Esophagus squamous epithelium (tissue), 5 donors: ENCODE measurements at regions not wholly inside any gene's neighbourhood (a gene's known extent, or its start where the extent isn't known, plus 50 kb on each side); places are given as distances from the start of the nearest gene placed in this dataset.

ENCODE experiments used
- DNase-seq: peaks from one replicate; lab custom pipeline; 2025; lab: John Stamatoyannopoulos, UW
- H3K27ac ChIP-seq, 4 donors: fragments of 200-600 bp; sonication (generic); one replicate each; pipeline ENCODE4 v1.5.1; 2016 to 2019; ENCODE audit warnings: mild to moderate bottlenecking in 1 of 4
- H3K27me3 ChIP-seq, 4 donors: fragments of 200-600 bp; sonication (generic); 1 replicate in 3 of 4; 2 replicates in 1 of 4; pipeline versions ENCODE4 v1.5.1 to v1.6.0; 2017 to 2021; ENCODE audit warnings: antibody characterized with exemption in 1 of 4
- H3K36me3 ChIP-seq, 3 donors: fragments of 200-600 bp; sonication (generic); one replicate each; pipeline ENCODE4 v1.5.1; 2016 to 2019
- H3K4me1 ChIP-seq, 3 donors: fragments of 200-600 bp; sonication (generic); one replicate each; pipeline ENCODE4 v1.5.1; 2017 to 2019
- H3K4me3 ChIP-seq, 4 donors: fragments of 200-600 bp; sonication (generic); 1 replicate in 3 of 4; 2 replicates in 1 of 4; pipeline ENCODE4 v1.5.1; 2016 to 2019; ENCODE audit warnings: mild to moderate bottlenecking in 2 of 4, moderate library complexity in 1 of 4
- H3K9me3 ChIP-seq, 3 donors: fragments of 200-600 bp; sonication (generic); one replicate each; pipeline ENCODE4 v1.5.1; 2016 to 2019
- POLR2A ChIP-seq, 4 donors: fragments of 450-650 bp; IDR thresholded peaks; one replicate each; pipeline ENCODE4 v1.6.1; 2017; ENCODE audit warnings: antibody characterized with exemption in 4 of 4, mild to moderate bottlenecking in 4 of 4, moderate library complexity in 3 of 4
- WGBS, 2 donors: methylation state at CpG; one replicate each; pipeline ENCODE4 v1.1.5; 2018; 5-methylcytosine and 5-hydroxymethylcytosine counted together
- intact Hi-C: fragments of 100-400 bp; cut with DNase I; formaldehyde crosslinking; loops from one replicate; pipeline ENCODE4 v1.15.0; 2022
- TF ChIP-seq, protein P1 (sequence below), 6 experiments: fragments of 450-650 bp in 4 of 6; fragments of 200-600 bp in 2 of 6; sonication (generic) in 2 of 6; IDR thresholded peaks; one replicate each; pipeline ENCODE4 v1.5.1; 2016 to 2019; ENCODE audit warnings: antibody characterized with exemption in 6 of 6, mild to moderate bottlenecking in 4 of 6, moderate library complexity in 4 of 6
- donor health status: DM: yes; HTN: yes; CAD: no.

GRCh38 chr9:89996116-89996515 lies 391.3 kb downstream of the GADD45G start:
- DNase-seq = no peak
- intact Hi-C loops = loop anchor here (5.0 kb wide), 1 partner anchor 394 kb away; no protein-coding TSS in a partner anchor
- H3K27ac ChIP-seq = no peak overlapping the region
- peaks cover 45 to 90% (median 46%) of the 10 kb centered on the region in 3 donors for H3K4me1 ChIP-seq
- H3K36me3 ChIP-seq = no peaks in the 10 kb centered on the region
- 59 to 75% methylated on average over 2 to 4 of the region's 5 CpGs for WGBS, 2 donors
- no peaks in the 10 kb centered on the region for H3K27me3 ChIP-seq
- no peaks in the 10 kb centered on the region for H3K9me3 ChIP-seq
- H3K4me3 ChIP-seq = no peak overlapping the region
- TF ChIP-seq, protein P1, sequence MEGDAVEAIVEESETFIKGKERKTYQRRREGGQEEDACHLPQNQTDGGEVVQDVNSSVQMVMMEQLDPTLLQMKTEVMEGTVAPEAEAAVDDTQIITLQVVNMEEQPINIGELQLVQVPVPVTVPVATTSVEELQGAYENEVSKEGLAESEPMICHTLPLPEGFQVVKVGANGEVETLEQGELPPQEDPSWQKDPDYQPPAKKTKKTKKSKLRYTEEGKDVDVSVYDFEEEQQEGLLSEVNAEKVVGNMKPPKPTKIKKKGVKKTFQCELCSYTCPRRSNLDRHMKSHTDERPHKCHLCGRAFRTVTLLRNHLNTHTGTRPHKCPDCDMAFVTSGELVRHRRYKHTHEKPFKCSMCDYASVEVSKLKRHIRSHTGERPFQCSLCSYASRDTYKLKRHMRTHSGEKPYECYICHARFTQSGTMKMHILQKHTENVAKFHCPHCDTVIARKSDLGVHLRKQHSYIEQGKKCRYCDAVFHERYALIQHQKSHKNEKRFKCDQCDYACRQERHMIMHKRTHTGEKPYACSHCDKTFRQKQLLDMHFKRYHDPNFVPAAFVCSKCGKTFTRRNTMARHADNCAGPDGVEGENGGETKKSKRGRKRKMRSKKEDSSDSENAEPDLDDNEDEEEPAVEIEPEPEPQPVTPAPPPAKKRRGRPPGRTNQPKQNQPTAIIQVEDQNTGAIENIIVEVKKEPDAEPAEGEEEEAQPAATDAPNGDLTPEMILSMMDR (IDR thresholded peaks at IDR 0.05) = no peak
- no peak for TF ChIP-seq POLR2A (IDR thresholded peaks at IDR 0.05)

DNA sequence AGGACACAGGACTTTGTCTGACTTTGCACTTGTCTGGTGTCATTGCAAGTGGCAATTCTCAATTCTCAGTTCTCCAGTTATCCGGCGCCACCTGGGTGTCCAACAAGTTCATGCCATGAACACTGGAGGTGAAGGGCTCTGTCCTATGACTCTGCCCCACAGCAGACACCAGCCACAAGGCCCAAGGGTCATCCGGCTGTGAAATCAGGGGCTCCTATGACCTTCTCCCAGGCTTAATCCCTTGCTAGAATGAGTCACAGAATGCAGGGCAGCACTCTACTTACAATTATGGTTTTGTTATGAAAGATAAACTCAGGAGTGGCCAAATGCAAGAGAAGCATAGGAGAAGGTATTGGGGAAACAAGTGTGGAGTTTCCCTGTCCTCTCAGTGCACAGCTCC lies 392.0 kb downstream of the GADD45G start:
- intact Hi-C loops = loop anchor here (5.0 kb wide), 1 partner anchor 394 kb away; no protein-coding TSS in a partner anchor
- H3K4me3 ChIP-seq = no peak overlapping the region
- H3K27me3 ChIP-seq = no peaks in the 10 kb centered on the region
- H3K9me3 ChIP-seq = no peaks in the 10 kb centered on the region
- no peaks in the 10 kb centered on the region for H3K36me3 ChIP-seq
- no peak overlapping the region for H3K27ac ChIP-seq
- TF ChIP-seq, protein P1 (IDR thresholded peaks at IDR 0.05) = peak in 1 of 6 experiments; percentile 35
- no peak for TF ChIP-seq POLR2A (IDR thresholded peaks at IDR 0.05)
- H3K4me1 ChIP-seq = peaks cover 44 to 89% (median 45%) of the 10 kb centered on the region in 3 donors
- 86% methylated on average over 1 of the region's 3 CpGs; no CpG with 5 or more reads in 1 of the 2 donors for WGBS, 2 donors
- DNase-seq = no peak

DNA sequence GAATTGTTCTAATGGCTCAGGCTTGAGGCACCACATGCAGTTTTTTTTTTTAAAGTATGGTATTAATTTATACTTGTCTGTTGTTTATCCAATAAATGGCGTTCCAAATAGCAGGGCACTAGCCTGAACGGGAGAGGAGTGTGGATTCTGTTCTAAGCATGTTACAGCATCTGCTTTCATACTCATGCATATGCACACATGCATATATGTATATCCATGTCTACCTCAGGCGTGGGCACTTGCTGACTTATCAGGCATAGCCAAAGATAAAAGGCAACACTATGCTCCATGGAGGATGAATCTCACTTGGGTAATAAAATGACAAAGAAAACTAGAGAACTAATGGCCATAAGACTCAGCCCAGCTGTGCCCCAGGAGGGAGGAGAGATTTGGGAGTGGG lies 393.8 kb downstream of the GADD45G start:
- Histone ChIP-seq H3K27me3 (no peaks in the 10 kb centered on the region), H3K9me3 (no peaks in the 10 kb centered on the region), H3K36me3 (no peaks in the 10 kb centered on the region), H3K27ac (peak overlapping the region in 2 of 4 donors; percentile 83 to 92), H3K4me1 (peaks cover 50 to 95% (median 59%) of the 10 kb centered on the region in 3 donors), H3K4me3 (no peak overlapping the region)
- intact Hi-C loops = loop anchor here (5.0 kb wide), 1 partner anchor 396 kb away; no protein-coding TSS in a partner anchor
- 56 to 71% methylated on average over 3 of the region's 3 CpGs for WGBS, 2 donors
- TF ChIP-seq, protein P1 (IDR thresholded peaks at IDR 0.05) = no peak
- TF ChIP-seq POLR2A (IDR thresholded peaks at IDR 0.05) = no peak
- DNase-seq = no peak

DNA sequence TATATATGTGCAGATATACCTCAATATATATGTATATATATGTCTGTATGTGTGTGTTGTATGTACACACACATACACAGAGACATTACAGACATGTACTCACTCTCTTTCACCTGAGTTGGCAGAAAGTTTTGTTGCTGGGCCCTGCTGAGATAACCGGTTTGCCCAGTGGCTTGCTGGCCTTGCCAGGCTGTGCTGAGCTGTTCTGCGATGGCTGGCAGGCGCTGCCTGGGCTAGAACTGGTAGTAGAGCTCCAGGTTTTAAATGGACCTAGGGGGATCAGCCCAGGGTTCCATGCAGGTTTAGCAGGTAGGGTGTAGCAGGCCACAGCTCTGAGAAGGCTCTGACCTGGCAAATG lies 394.3 kb downstream of the GADD45G start:
- H3K4me1 ChIP-seq = peaks cover 46 to 95% (median 59%) of the 10 kb centered on the region in 3 donors
- 39 to 43% methylated on average over 1 to 2 of the region's 3 CpGs for WGBS, 2 donors
- DNase-seq = no peak
- no peaks in the 10 kb centered on the region for H3K27me3 ChIP-seq
- peak overlapping the region; percentile 80 to 92 (median 86) for H3K27ac ChIP-seq
- peak overlapping the region in 1 of 4 donors; percentile 58 for H3K4me3 ChIP-seq
- no peaks in the 10 kb centered on the region for H3K9me3 ChIP-seq
- intact Hi-C loops = loop anchor here (5.0 kb wide), 1 partner anchor 397 kb away; no protein-coding TSS in a partner anchor
- no peaks in the 10 kb centered on the region for H3K36me3 ChIP-seq
- TF ChIP-seq, protein P1 (IDR thresholded peaks at IDR 0.05) = no peak
- TF ChIP-seq POLR2A (IDR thresholded peaks at IDR 0.05) = no peak

GRCh38 chr9:89999534-90000370 lies 394.9 kb downstream of the GADD45G start:
- intact Hi-C loops = loop anchor here (5.0 kb wide), 1 partner anchor 397 kb away; no protein-coding TSS in a partner anchor
- peaks cover 41 to 92% (median 59%) of the 10 kb centered on the region in 3 donors for H3K4me1 ChIP-seq
- H3K9me3 ChIP-seq = no peaks in the 10 kb centered on the region
- no peaks in the 10 kb centered on the region for H3K36me3 ChIP-seq
- peak overlapping the region in 3 of 4 donors; percentile 25 to 58 (median 30) for H3K4me3 ChIP-seq
- DNase-seq = no peak
- WGBS, 2 donors = 0 to 6% methylated on average over 3 to 6 of the region's 12 CpGs
- no peak for TF ChIP-seq POLR2A (IDR thresholded peaks at IDR 0.05)
- TF ChIP-seq, protein P1 (IDR thresholded peaks at IDR 0.05) = no peak
- peak overlapping the region; percentile 80 to 92 (median 86) for H3K27ac ChIP-seq
- H3K27me3 ChIP-seq = no peaks in the 10 kb centered on the region
